ENCODE measurements at regions not wholly inside any gene's neighbourhood (a gene's known extent, or its start where the extent isn't known, plus 50 kb on each side); places are given as distances from the start of the nearest gene placed in this dataset.

DNA sequence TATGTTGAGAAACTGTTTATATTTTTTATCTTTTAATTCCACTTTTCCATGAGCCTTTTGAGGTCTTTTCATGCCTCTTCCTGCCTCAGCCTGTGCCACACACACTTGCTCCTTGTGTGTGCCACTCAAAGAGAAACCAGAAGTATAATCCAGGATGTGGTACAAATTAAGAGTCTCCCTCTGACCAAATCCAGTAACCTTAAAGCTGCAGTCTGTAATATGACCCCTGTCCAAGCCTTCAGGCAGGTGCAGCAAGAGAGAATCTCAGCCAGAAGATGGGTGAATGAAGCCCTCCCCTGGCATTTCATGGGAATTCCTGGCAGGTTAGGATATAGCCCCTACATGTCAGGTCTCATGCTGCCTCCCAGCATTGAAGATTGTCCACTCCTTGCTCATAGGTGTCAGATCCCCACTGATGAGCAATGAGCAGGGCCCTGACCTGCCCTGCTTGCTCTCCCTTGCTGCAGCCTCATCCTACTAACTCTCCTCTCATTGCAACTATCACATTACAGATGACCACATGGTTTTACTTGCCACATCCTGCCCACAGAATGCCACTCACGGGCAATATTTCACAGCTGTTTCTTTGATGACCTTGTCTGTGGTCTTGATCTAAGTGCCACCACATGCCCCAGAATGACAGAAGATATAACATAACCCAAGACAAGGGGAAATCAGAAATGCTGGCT, 169.3 kb downstream of the SEC16B start:
- Histone ChIP-seq H3K27me3 (no peaks in the 10 kb centered on the region), H3K36me3 (no peaks in the 10 kb centered on the region), H3K4me1 (no peaks in the 10 kb centered on the region), H3K27ac (no peak overlapping the region), H3K4me3 (no peak overlapping the region), H3K9me3 (no peaks in the 10 kb centered on the region)
- TF ChIP-seq, protein P1, sequence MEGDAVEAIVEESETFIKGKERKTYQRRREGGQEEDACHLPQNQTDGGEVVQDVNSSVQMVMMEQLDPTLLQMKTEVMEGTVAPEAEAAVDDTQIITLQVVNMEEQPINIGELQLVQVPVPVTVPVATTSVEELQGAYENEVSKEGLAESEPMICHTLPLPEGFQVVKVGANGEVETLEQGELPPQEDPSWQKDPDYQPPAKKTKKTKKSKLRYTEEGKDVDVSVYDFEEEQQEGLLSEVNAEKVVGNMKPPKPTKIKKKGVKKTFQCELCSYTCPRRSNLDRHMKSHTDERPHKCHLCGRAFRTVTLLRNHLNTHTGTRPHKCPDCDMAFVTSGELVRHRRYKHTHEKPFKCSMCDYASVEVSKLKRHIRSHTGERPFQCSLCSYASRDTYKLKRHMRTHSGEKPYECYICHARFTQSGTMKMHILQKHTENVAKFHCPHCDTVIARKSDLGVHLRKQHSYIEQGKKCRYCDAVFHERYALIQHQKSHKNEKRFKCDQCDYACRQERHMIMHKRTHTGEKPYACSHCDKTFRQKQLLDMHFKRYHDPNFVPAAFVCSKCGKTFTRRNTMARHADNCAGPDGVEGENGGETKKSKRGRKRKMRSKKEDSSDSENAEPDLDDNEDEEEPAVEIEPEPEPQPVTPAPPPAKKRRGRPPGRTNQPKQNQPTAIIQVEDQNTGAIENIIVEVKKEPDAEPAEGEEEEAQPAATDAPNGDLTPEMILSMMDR (IDR thresholded peaks at IDR 0.05) = no peak
- intact Hi-C loops (cut with DNase I) = no loop called here
- DNase-seq (ENCODE audit: extremely low spot score in 2 of 2) = no peak

DNA sequence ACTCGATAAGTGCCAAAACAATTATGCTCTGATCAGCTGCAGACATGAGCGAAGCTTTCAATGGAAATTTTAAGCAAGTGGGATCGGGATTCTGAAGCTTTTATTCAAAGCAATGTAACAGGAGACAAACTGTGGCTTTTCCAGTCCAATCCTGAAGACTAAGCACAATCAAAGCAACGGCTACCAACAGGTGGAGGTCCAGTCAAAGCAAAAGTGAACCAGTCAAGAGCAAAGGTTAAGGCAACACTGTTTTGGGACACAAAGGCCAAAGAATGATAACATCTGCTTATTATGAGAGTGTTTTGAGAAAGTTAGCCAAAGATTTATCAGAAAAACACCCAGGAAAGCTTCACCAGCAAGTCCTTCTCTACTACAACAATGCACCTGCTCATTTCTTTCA, 170.1 kb downstream of the SEC16B start:
- no peaks in the 10 kb centered on the region for H3K9me3 ChIP-seq
- TF ChIP-seq, protein P1 (IDR thresholded peaks at IDR 0.05) = no peak
- TF ChIP-seq POLR2AphosphoS5 (IDR thresholded peaks at IDR 0.05; ENCODE audit: insufficient read depth in 1 of 2, low read depth in 1 of 2) (no peak), POLR2A (IDR thresholded peaks at IDR 0.05) (no peak)
- DNase-seq (ENCODE audit: extremely low spot score in 2 of 2) = no peak
- no peak overlapping the region for H3K4me3 ChIP-seq
- H3K27me3 ChIP-seq = no peaks in the 10 kb centered on the region
- intact Hi-C loops (cut with DNase I) = no loop called here
- no peaks in the 10 kb centered on the region for H3K4me1 ChIP-seq
- H3K27ac ChIP-seq = no peak overlapping the region
- no peaks in the 10 kb centered on the region for H3K36me3 ChIP-seq

GRCh38 chr1:177798614-177799013, 171.2 kb downstream of the SEC16B start:
- no peaks in the 10 kb centered on the region for H3K36me3 ChIP-seq
- H3K4me3 ChIP-seq = no peak overlapping the region
- DNase-seq (ENCODE audit: extremely low spot score in 2 of 2) = no peak
- TF ChIP-seq POLR2A (IDR thresholded peaks at IDR 0.05) (no peak), POLR2AphosphoS5 (IDR thresholded peaks at IDR 0.05; ENCODE audit: insufficient read depth in 1 of 2, low read depth in 1 of 2) (no peak)
- TF ChIP-seq, protein P1 (IDR thresholded peaks at IDR 0.05) = no peak
- H3K9me3 ChIP-seq = no peaks in the 10 kb centered on the region
- H3K27ac ChIP-seq = no peak overlapping the region
- intact Hi-C loops (cut with DNase I) = no loop called here
- no peaks in the 10 kb centered on the region for H3K4me1 ChIP-seq
- no peaks in the 10 kb centered on the region for H3K27me3 ChIP-seq

GRCh38 chr1:177796561-177796960, 173.3 kb downstream of the SEC16B start:
- H3K36me3 ChIP-seq = no peaks in the 10 kb centered on the region
- no peaks in the 10 kb centered on the region for H3K9me3 ChIP-seq
- TF ChIP-seq POLR2AphosphoS5 (IDR thresholded peaks at IDR 0.05; ENCODE audit: insufficient read depth in 1 of 2, low read depth in 1 of 2) (no peak), POLR2A (IDR thresholded peaks at IDR 0.05) (no peak)
- TF ChIP-seq, protein P1 (IDR thresholded peaks at IDR 0.05) = no peak
- DNase-seq (ENCODE audit: extremely low spot score in 2 of 2) = no peak
- H3K4me3 ChIP-seq = no peak overlapping the region
- no peaks in the 10 kb centered on the region for H3K4me1 ChIP-seq
- intact Hi-C loops (cut with DNase I) = no loop called here
- H3K27me3 ChIP-seq = no peaks in the 10 kb centered on the region
- no peak overlapping the region for H3K27ac ChIP-seq

DNA sequence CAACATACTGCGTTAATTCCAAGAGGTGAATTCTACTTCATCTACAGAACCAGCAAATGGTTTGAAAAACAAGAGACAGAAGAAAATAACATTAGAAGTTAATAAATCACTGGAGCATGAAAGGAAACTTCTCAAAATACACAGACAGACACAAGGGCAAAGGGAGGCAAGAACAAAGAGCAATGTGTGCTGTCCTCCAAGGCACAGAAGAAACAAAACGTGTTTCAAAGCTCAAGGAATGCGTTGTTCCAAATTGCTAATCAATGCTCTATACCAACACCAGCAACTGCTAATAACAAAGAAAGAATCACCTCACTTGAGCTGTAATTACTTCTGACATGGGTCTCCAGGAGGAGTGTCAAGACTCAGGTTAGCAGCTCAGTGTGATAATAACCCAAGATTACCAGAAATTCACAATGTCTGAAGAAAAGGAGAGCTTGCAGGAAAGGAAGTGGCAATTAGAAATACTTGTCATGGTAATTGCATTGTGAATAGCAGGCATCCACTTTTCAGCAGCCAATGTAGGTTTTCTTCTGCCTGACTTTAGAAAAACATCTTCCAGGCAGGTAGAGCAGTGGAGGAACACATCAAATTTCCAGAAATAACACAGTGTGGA, 175.4 kb downstream of the SEC16B start:
- H3K4me3 ChIP-seq = no peak overlapping the region
- no peaks in the 10 kb centered on the region for H3K9me3 ChIP-seq
- no peaks in the 10 kb centered on the region for H3K4me1 ChIP-seq
- no peak overlapping the region for H3K27ac ChIP-seq
- DNase-seq (ENCODE audit: extremely low spot score in 2 of 2) = no peak
- TF ChIP-seq POLR2A (IDR thresholded peaks at IDR 0.05) (no peak), POLR2AphosphoS5 (IDR thresholded peaks at IDR 0.05; ENCODE audit: insufficient read depth in 1 of 2, low read depth in 1 of 2) (no peak)
- TF ChIP-seq, protein P1 (IDR thresholded peaks at IDR 0.05) = no peak
- no peaks in the 10 kb centered on the region for H3K36me3 ChIP-seq
- H3K27me3 ChIP-seq = no peaks in the 10 kb centered on the region
- intact Hi-C loops (cut with DNase I) = no loop called here
